ENCODE measurements at regions not wholly inside any gene's neighbourhood (a gene's known extent, or its start where the extent isn't known, plus 50 kb on each side); places are given as distances from the start of the nearest gene placed in this dataset.

DNA sequence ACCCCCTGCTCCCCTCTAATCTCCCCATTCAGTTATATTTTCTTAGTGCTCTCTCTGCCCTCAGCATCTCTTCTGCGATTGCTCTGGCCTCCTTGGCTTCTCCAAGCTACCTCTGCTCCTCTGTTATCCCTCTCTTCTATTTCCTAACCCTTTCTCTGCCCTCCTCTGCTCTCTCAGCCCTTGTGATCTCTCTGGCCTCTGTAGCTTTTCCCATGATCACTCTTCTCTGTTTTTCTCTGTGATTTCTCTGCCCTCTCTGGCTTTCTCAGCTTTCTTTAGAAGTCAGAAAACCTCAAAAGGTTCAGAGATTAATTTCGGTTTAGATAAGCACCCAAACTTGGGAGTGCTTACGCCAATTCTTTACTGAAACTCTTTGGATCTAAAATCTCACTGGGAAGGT is 795.0 kb downstream of the DIAPH3 start:
- CTCF ChIA-PET: no interaction called here
- no peak for DNase-seq
- BruUV-seq (replicated peaks): no TSS peak

DNA sequence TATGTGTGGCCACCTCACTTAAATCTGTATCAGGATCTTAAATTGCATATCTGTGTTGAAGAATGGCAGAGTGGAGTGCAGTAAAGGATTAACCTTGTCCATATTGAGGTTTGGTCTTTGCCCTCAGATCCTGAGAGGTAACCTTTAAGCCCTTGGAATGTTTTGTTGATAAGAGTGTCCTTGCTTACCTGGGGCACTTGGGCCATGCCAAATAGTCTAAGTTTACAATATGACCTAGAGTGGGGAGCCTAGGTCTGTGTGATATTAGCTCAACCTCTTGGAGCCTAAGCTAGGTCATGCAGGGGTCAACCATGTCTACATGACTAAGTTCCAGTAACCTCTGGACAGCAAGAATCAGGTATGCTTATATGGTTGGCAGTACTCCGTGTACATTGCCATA is 792.5 kb downstream of the DIAPH3 start:
- ChIA-PET POLR2A (ENCODE audit: unreplicated experiment) (no interaction called here), CTCF (no interaction called here)
- Histone ChIP-seq H3K4me2 (ENCODE audit: low read length) (no peak overlapping the region), H3K27me3 (ENCODE audit: low read length) (peaks cover 17% of the 10 kb centered on the region; the same call in 1 of the 2 replicates), H3K36me3 (ENCODE audit: low read depth, low read length) (no peaks in the 10 kb centered on the region), H2AFZ (ENCODE audit: low read length) (no peak overlapping the region), H3K9me2 (replicated peaks; ENCODE audit: low read length) (no peaks in the 10 kb centered on the region), H3F3A (ENCODE audit: low read length, unreplicated experiment) (no peaks in the 10 kb centered on the region), H3K79me2 (ENCODE audit: low read length) (no peaks in the 10 kb centered on the region), H4K20me1 (ENCODE audit: low read length) (no peaks in the 10 kb centered on the region), H3K27ac (ENCODE audit: low read length) (no peak overlapping the region), H3K9ac (ENCODE audit: low read length) (no peak overlapping the region), H3K4me3 (ENCODE audit: low read length) (no peak overlapping the region), H3K9me3 (ENCODE audit: low read length) (no peaks in the 10 kb centered on the region), H3K4me1 (ENCODE audit: insufficient read depth, low read length) (no peaks in the 10 kb centered on the region)
- ATAC-seq (no peak), DNase-seq (no peak)
- intact Hi-C loops (cut with micrococcal nuclease): no loop called here
- TF ChIP-seq EZH2phosphoT487 (IDR thresholded peaks at IDR 0.05; ENCODE audit: borderline replicate concordance, low read length) (no peak), EZH2 (IDR thresholded peaks at IDR 0.05; ENCODE audit: low read length, unreplicated experiment) (no peak)
- TF ChIP-seq, protein P1, sequence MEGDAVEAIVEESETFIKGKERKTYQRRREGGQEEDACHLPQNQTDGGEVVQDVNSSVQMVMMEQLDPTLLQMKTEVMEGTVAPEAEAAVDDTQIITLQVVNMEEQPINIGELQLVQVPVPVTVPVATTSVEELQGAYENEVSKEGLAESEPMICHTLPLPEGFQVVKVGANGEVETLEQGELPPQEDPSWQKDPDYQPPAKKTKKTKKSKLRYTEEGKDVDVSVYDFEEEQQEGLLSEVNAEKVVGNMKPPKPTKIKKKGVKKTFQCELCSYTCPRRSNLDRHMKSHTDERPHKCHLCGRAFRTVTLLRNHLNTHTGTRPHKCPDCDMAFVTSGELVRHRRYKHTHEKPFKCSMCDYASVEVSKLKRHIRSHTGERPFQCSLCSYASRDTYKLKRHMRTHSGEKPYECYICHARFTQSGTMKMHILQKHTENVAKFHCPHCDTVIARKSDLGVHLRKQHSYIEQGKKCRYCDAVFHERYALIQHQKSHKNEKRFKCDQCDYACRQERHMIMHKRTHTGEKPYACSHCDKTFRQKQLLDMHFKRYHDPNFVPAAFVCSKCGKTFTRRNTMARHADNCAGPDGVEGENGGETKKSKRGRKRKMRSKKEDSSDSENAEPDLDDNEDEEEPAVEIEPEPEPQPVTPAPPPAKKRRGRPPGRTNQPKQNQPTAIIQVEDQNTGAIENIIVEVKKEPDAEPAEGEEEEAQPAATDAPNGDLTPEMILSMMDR (conservative IDR thresholded peaks at IDR 0.05; ENCODE audit: low read depth, low read length): no peak
- no TSS peak for BruUV-seq (replicated peaks)

More for the DNA sequence above, 795.0 kb downstream of the DIAPH3 start:
- Histone ChIP-seq H2AFZ (ENCODE audit: low read length) (no peak overlapping the region), H3K27me3 (ENCODE audit: low read length) (peaks cover 29% of the 10 kb centered on the region; the same call in 1 of the 2 replicates), H3K27ac (ENCODE audit: low read length) (no peak overlapping the region), H3K36me3 (ENCODE audit: low read depth, low read length) (no peaks in the 10 kb centered on the region), H3K4me3 (ENCODE audit: low read length) (no peak overlapping the region), H4K20me1 (ENCODE audit: low read length) (no peaks in the 10 kb centered on the region), H3K79me2 (ENCODE audit: low read length) (no peaks in the 10 kb centered on the region), H3K9ac (ENCODE audit: low read length) (no peak overlapping the region), H3K9me3 (ENCODE audit: low read length) (no peaks in the 10 kb centered on the region), H3K4me1 (ENCODE audit: insufficient read depth, low read length) (no peaks in the 10 kb centered on the region), H3F3A (ENCODE audit: low read length, unreplicated experiment) (no peaks in the 10 kb centered on the region), H3K9me2 (replicated peaks; ENCODE audit: low read length) (no peaks in the 10 kb centered on the region), H3K4me2 (ENCODE audit: low read length) (no peak overlapping the region)
- POLR2A ChIA-PET (ENCODE audit: unreplicated experiment): no interaction called here
- TF ChIP-seq EZH2 (IDR thresholded peaks at IDR 0.05; ENCODE audit: low read length, unreplicated experiment) (no peak), EZH2phosphoT487 (IDR thresholded peaks at IDR 0.05; ENCODE audit: borderline replicate concordance, low read length) (no peak)
- TF ChIP-seq, protein P1 (conservative IDR thresholded peaks at IDR 0.05; ENCODE audit: low read depth, low read length): no peak
- no peak for ATAC-seq
- intact Hi-C loops (cut with micrococcal nuclease): no loop called here

DNA sequence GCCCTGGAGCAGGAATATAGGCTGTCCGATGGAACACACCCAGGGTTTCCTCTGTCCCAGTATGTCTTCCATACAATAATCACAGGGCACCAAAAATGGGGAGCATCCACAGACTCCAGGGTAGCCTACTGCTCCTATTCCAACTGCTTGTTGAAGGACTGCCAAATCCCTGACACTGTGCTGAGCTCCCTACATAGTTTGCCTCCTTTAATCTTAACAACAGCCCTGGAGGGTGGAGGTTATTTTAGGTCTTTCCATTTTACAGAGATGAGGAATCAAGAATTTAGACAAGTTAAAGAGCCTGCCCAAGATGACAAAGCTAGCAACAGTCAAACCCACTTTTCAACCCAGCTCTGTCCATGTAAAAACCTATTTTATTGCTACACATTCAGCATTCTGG is 790.4 kb downstream of the DIAPH3 start:
- H3K9me3 ChIP-seq (ENCODE audit: low read length): no peaks in the 10 kb centered on the region
- H2AFZ ChIP-seq (ENCODE audit: low read length): no peak overlapping the region
- DNase-seq (no peak), ATAC-seq (no peak)
- POLR2A ChIA-PET (ENCODE audit: unreplicated experiment): interaction anchor here (0.6 kb wide), 1 partner anchor 665 kb away, joined by 3 read pairs; no protein-coding TSS in a partner anchor
- no peak overlapping the region for H3K4me2 ChIP-seq (ENCODE audit: low read length)
- CTCF ChIA-PET: no interaction called here
- no TSS peak for BruUV-seq (replicated peaks)
- H3K79me2 ChIP-seq (ENCODE audit: low read length): no peaks in the 10 kb centered on the region
- no peak for TF ChIP-seq EZH2 (IDR thresholded peaks at IDR 0.05; ENCODE audit: low read length, unreplicated experiment)
- no peak for TF ChIP-seq EZH2phosphoT487 (IDR thresholded peaks at IDR 0.05; ENCODE audit: borderline replicate concordance, low read length)
- TF ChIP-seq, protein P1 (conservative IDR thresholded peaks at IDR 0.05; ENCODE audit: low read depth, low read length): no peak
- H3K36me3 ChIP-seq (ENCODE audit: low read depth, low read length): no peaks in the 10 kb centered on the region
- H3K4me3 ChIP-seq (ENCODE audit: low read length): no peak overlapping the region
- H3K27me3 ChIP-seq (ENCODE audit: low read length): peaks cover 15% of the 10 kb centered on the region; the same call in 1 of the 2 replicates
- no peaks in the 10 kb centered on the region for H4K20me1 ChIP-seq (ENCODE audit: low read length)
- intact Hi-C loops (cut with micrococcal nuclease): no loop called here
- no peak overlapping the region for H3K9ac ChIP-seq (ENCODE audit: low read length)
- no peak overlapping the region for H3K27ac ChIP-seq (ENCODE audit: low read length)
- H3K4me1 ChIP-seq (ENCODE audit: insufficient read depth, low read length): no peaks in the 10 kb centered on the region
- no peaks in the 10 kb centered on the region for H3F3A ChIP-seq (ENCODE audit: low read length, unreplicated experiment)
- H3K9me2 ChIP-seq (replicated peaks; ENCODE audit: low read length): no peaks in the 10 kb centered on the region
